ENCODE measurements at regions not wholly inside any gene's neighbourhood (a gene's known extent, or its start where the extent isn't known, plus 50 kb on each side); places are given as distances from the start of the nearest gene placed in this dataset.

DNA sequence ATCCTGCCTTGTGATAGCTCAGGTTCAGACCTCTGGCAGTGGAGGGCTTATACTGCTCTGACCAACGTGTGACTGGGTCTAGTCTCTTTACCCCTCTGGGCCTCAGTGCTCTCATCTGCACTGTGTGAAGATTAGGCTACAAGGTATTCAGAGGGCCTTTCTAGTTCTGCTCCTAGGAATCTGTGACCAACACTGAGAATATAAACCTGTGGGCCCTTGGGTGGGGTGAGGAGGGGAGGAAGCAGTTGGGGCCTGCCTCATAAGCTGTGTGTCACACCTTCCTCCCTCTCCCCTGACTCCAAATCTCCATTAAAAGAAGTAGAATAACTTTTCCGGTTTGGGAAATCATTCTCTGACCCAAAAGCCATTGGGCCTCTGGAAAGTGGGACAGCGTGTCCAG lies 66.3 kb upstream of the MSN start:
- no peak for DNase-seq (ENCODE audit: low read depth)
- H3K4me3 ChIP-seq (ENCODE audit: low read length) = no peak overlapping the region
- no peak for TF ChIP-seq CTCF (conservative IDR thresholded peaks at IDR 0.05; ENCODE audit: low read depth, low read length)

- no peak for DNase-seq (ENCODE audit: low read depth)
- H3K4me3 ChIP-seq (ENCODE audit: low read length) = no peak overlapping the region
- no peak for TF ChIP-seq CTCF (conservative IDR thresholded peaks at IDR 0.05; ENCODE audit: low read depth, low read length)
Measured at GRCh38 chrX:65600106-65600505, 65.5 kb upstream of the LAS1L start.

DNA sequence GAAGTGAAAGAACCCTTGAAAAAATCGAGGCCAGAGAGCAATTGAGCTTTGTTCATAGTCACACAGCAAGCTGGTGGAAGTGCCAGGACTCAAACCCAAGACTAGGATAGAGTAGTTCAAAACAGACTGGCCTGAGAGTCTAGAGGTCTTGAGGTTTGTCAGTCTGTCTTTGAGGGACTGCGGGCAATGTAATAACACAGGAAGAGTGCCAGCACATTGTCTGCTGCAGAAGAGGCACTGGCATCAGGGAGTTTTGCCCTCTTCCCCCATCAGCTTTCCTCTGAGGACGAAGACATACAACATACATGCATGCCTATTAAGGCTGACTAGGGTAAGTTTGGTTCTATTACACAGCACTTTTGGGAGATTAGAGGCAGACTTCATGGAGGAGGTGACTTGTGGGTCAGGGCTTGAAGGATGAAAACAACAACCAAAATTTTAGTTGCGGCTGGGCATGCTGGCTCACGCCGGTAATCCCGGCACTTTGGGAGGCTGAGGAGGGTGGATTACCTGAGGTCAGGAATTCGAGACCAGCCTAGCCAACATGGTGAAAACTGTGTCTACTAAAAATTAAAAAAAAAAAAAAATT lies 64.1 kb upstream of the LAS1L start:
- H3K4me3 ChIP-seq (ENCODE audit: low read length) = no peak overlapping the region

DNA sequence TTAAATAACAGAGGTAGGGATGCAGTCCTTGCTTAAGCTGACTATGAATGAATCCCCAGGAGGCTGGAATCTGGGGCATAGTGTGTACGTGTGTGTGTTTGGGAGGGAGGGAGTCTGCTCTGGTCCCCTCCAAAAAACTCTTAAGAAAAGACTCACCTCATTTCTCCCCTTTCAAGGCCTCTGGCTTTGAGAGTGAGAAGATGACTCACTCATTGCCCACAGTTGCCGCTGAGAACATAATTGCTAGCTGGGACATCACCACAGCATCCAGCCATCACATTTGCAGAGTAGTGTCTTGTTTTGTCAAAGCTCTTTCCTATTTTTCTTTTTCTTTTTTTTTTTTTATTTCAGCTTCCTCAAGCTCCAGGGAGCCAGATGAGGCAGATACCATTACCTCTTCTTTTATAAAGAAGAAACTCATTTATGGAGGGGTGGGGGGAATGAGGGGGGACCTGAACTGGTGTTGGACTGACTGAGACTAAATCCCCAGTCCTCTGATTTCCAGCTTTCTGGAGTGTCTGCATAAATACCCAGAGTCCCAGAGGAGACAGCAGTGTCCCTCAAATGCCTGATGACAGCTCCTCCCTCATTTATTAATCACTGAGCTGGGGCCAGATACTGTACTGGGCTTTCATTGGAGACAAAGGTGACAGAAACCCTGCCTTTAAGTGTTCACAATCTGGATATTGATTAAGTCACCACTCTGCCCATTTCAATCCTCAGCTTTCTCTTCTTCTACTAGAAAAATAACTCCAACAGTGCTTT lies 61.9 kb upstream of the LAS1L start:
- no peak for TF ChIP-seq CTCF (conservative IDR thresholded peaks at IDR 0.05; ENCODE audit: low read depth, low read length)
- DNase-seq (ENCODE audit: low read depth) = no peak
- no peak overlapping the region for H3K4me3 ChIP-seq (ENCODE audit: low read length)

More for the DNA sequence above, 64.1 kb upstream of the LAS1L start:
- DNase-seq (ENCODE audit: low read depth) = no peak
- TF ChIP-seq CTCF (conservative IDR thresholded peaks at IDR 0.05; ENCODE audit: low read depth, low read length) = no peak

GRCh38 chrX:65595460-65595876 lies 60.9 kb upstream of the LAS1L start:
- TF ChIP-seq CTCF (conservative IDR thresholded peaks at IDR 0.05; ENCODE audit: low read depth, low read length) = peak; percentile 98
- peak; percentile 54 for DNase-seq (ENCODE audit: low read depth)
- H3K4me3 ChIP-seq (ENCODE audit: low read length) = no peak overlapping the region

GRCh38 chrX:65591206-65591605 lies 56.6 kb upstream of the LAS1L start:
- no peak for TF ChIP-seq CTCF (conservative IDR thresholded peaks at IDR 0.05; ENCODE audit: low read depth, low read length)
- H3K4me3 ChIP-seq (ENCODE audit: low read length) = no peak overlapping the region
- no peak for DNase-seq (ENCODE audit: low read depth)

DNA sequence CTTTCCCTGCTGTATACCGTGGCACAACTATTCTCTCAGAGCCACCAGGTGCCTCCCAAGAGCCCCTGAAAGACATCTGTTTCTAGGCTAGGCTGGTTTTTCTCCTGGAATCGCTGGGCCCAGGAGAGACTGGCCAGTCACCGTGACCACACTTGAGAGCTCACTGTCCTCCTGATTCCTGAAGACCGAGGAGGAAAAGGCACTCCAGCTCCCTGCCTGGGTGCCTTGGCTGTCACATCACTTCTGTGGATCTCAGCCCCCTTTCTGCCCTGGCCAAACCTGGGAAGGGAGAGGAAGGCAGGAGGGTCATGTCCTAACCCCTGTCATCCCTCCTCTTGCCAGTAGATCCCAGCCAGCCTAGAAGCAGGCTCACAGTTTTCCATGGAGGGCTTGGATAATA lies 54.7 kb upstream of the LAS1L start:
- no peak overlapping the region for H3K4me3 ChIP-seq (ENCODE audit: low read length)
- no peak for TF ChIP-seq CTCF (conservative IDR thresholded peaks at IDR 0.05; ENCODE audit: low read depth, low read length)
- no peak for DNase-seq (ENCODE audit: low read depth)
